Mesenchymal stem cell (in vitro differentiated cells and primary cell): ENCODE measurements at regions not wholly inside any gene's neighbourhood (a gene's known extent, or its start where the extent isn't known, plus 50 kb on each side); places are given as distances from the start of the nearest gene placed in this dataset.

ENCODE experiments used
- DNase-seq: peaks from one replicate; pipeline ENCODE4 v3.0.0-alpha.2; 2013
- H2AFZ ChIP-seq: one replicate; pipeline ENCODE4 v1.6.1; 2013; ENCODE audit warnings: low read depth, mild to moderate bottlenecking, control low read depth, inconsistent platforms, low read length, moderate library complexity
- H2AK5ac ChIP-seq: 2 replicates; pipeline ENCODE4 v1.6.1; 2013; ENCODE audit warnings: low read length, moderate library complexity, mild to moderate bottlenecking, inconsistent platforms; ENCODE audit not compliant: severe bottlenecking
- H2BK120ac ChIP-seq: one replicate; pipeline ENCODE4 v1.6.1; 2013; ENCODE audit warnings: low read depth, mild to moderate bottlenecking, inconsistent platforms, low read length, moderate library complexity
- H2BK12ac ChIP-seq, 2 experiments: one replicate each; pipeline ENCODE4 v1.6.1; 2013; ENCODE audit warnings: inconsistent platforms in 2 of 2, low read length in 2 of 2, mild to moderate bottlenecking in 2 of 2, moderate library complexity in 2 of 2, control low read depth in 1 of 2
- H2BK15ac ChIP-seq: one replicate; pipeline ENCODE4 v1.6.1; 2013; ENCODE audit warnings: mild to moderate bottlenecking, low read depth, inconsistent platforms; ENCODE audit not compliant: poor library complexity, severe bottlenecking
- H2BK5ac ChIP-seq: 2 replicates; pipeline ENCODE4 v1.6.1; 2013; ENCODE audit warnings: low read depth, mild to moderate bottlenecking, low read length, control low read depth, inconsistent platforms; ENCODE audit not compliant: poor library complexity, severe bottlenecking
- H3K14ac ChIP-seq, 2 experiments: one replicate each; pipeline ENCODE4 v1.6.1; 2013; ENCODE audit warnings: inconsistent platforms in 2 of 2, low read length in 2 of 2, control low read depth in 1 of 2, mild to moderate bottlenecking in 1 of 2, moderate library complexity in 1 of 2
- H3K18ac ChIP-seq, 2 experiments: one replicate each; pipeline ENCODE4 v1.6.1; 2013; ENCODE audit warnings: inconsistent platforms in 2 of 2, low read length in 2 of 2, control low read depth in 1 of 2, low read depth in 1 of 2, mild to moderate bottlenecking in 1 of 2
- H3K23ac ChIP-seq, 2 experiments: one replicate each; pipeline ENCODE4 v1.6.1; 2013; ENCODE audit warnings: inconsistent platforms in 2 of 2, low read length in 2 of 2, mild to moderate bottlenecking in 2 of 2, moderate library complexity in 2 of 2, control low read depth in 1 of 2
- H3K27ac ChIP-seq: 2 replicates; pipeline ENCODE4 v1.5.1; 2013; ENCODE audit warnings: mild to moderate bottlenecking, moderate library complexity, low read length, control low read depth, inconsistent platforms; ENCODE audit not compliant: poor library complexity, severe bottlenecking
- H3K27me3 ChIP-seq, 2 experiments: 2 replicates each; pipeline versions ENCODE4 v1.6.1 to v1.7.0; 2013; ENCODE audit warnings: low read length in 2 of 2, mild to moderate bottlenecking in 2 of 2, moderate library complexity in 2 of 2, control low read depth in 1 of 2, inconsistent platforms in 1 of 2; ENCODE audit not compliant: control insufficient read depth in 1 of 2, insufficient read depth in 1 of 2
- H3K36me3 ChIP-seq, 2 experiments: 2 replicates each; pipeline versions ENCODE4 v1.6.1 to v1.7.0; 2013; ENCODE audit warnings: low read length in 2 of 2, control low read depth in 1 of 2, inconsistent platforms in 1 of 2, low read depth in 1 of 2, mild to moderate bottlenecking in 1 of 2; ENCODE audit not compliant: insufficient read depth in 2 of 2, control insufficient read depth in 1 of 2
- H3K4ac ChIP-seq, 2 experiments: one replicate each; pipeline ENCODE4 v1.6.1; 2013; ENCODE audit warnings: inconsistent platforms in 2 of 2, low read length in 2 of 2, mild to moderate bottlenecking in 2 of 2, moderate library complexity in 2 of 2, control low read depth in 1 of 2, low read depth in 1 of 2
- H3K4me1 ChIP-seq: 2 replicates; pipeline ENCODE4 v1.6.1; 2013; ENCODE audit warnings: low read depth, low read length, control low read depth; ENCODE audit not compliant: control insufficient read depth, insufficient read depth
- H3K4me2 ChIP-seq: 2 replicates; pipeline ENCODE4 v1.6.1; 2013; ENCODE audit warnings: low read length, mild to moderate bottlenecking, inconsistent platforms; ENCODE audit not compliant: poor library complexity, severe bottlenecking
- H3K4me3 ChIP-seq, 2 experiments: 2 replicates each; pipeline versions ENCODE4 v1.5.1 to v1.7.0; 2013; ENCODE audit warnings: low read length in 2 of 2, mild to moderate bottlenecking in 2 of 2, control low read depth in 1 of 2, low read depth in 1 of 2; ENCODE audit not compliant: insufficient read depth in 1 of 2
- H3K79me1 ChIP-seq: replicated peaks from 2 replicates; pipeline ENCODE4 v1.6.1; 2013; ENCODE audit warnings: mild to moderate bottlenecking, control low read depth, low read length, inconsistent platforms; ENCODE audit not compliant: poor library complexity, severe bottlenecking
- H3K9ac ChIP-seq: 2 replicates; pipeline ENCODE4 v1.7.0; 2013; ENCODE audit warnings: mild to moderate bottlenecking, low read length, moderate library complexity
- H3K9me3 ChIP-seq: 2 replicates; pipeline ENCODE4 v1.7.0; 2013; ENCODE audit warnings: mild to moderate bottlenecking, low read length; ENCODE audit not compliant: control insufficient read depth
- H4K8ac ChIP-seq: one replicate; pipeline ENCODE4 v1.6.1; 2013; ENCODE audit warnings: inconsistent platforms, mild to moderate bottlenecking, low read length, moderate library complexity
- H4K91ac ChIP-seq: one replicate; pipeline ENCODE4 v1.6.1; 2013; ENCODE audit warnings: mild to moderate bottlenecking, low read length, inconsistent platforms
- WGBS: methylation state at CpG from one replicate; pipeline ENCODE4 v1.1.7; 2013; ENCODE audit warnings: mixed read lengths; 5-methylcytosine and 5-hydroxymethylcytosine counted together

- H3K27me3 ChIP-seq = no peaks in the 10 kb centered on the region
- H3K23ac ChIP-seq = no peak overlapping the region
- no peak overlapping the region for H3K14ac ChIP-seq
- H2BK12ac ChIP-seq = no peak overlapping the region
- H3K18ac ChIP-seq = no peak overlapping the region
- no peaks in the 10 kb centered on the region for H3K9me3 ChIP-seq
- H3K9ac ChIP-seq = no peak overlapping the region
- no peak overlapping the region for H3K4me3 ChIP-seq
- 83% methylated on average over 13 of the region's 13 CpGs for WGBS
- no peak overlapping the region for H2BK5ac ChIP-seq
- no peak overlapping the region for H3K4ac ChIP-seq
- no peak overlapping the region for H2AFZ ChIP-seq
- H3K79me1 ChIP-seq = no peaks in the 10 kb centered on the region
- no peak for DNase-seq
- H3K27ac ChIP-seq = no peak overlapping the region
- H2BK120ac ChIP-seq = no peak overlapping the region
- H3K4me2 ChIP-seq = no peak overlapping the region
- H4K91ac ChIP-seq = no peak overlapping the region
- H4K8ac ChIP-seq = no peak overlapping the region
- H2AK5ac ChIP-seq = no peak overlapping the region
- no peaks in the 10 kb centered on the region for H3K36me3 ChIP-seq
- no peaks in the 10 kb centered on the region for H3K4me1 ChIP-seq
- H2BK15ac ChIP-seq = no peak overlapping the region
Measured at GRCh38 chr3:96753124-96753523, 61.3 kb upstream of the EPHA6 start.

GRCh38 chr3:96754128-96754527 is 60.3 kb upstream of the EPHA6 start:
- Histone ChIP-seq H3K36me3 (no peaks in the 10 kb centered on the region), H3K4me2 (no peak overlapping the region), H3K4me1 (no peaks in the 10 kb centered on the region), H3K27ac (no peak overlapping the region), H2BK12ac (no peak overlapping the region), H3K14ac (no peak overlapping the region), H3K23ac (no peak overlapping the region), H2BK15ac (no peak overlapping the region), H2BK120ac (no peak overlapping the region), H2AFZ (no peak overlapping the region), H3K79me1 (no peaks in the 10 kb centered on the region), H3K9ac (no peak overlapping the region), H3K9me3 (no peaks in the 10 kb centered on the region), H4K91ac (no peak overlapping the region), H3K18ac (no peak overlapping the region), H3K4me3 (no peak overlapping the region), H3K27me3 (no peaks in the 10 kb centered on the region), H2BK5ac (no peak overlapping the region), H3K4ac (no peak overlapping the region), H4K8ac (no peak overlapping the region), H2AK5ac (no peak overlapping the region)
- WGBS = 68% methylated on average over 5 of the region's 5 CpGs
- no peak for DNase-seq

GRCh38 chr3:96755519-96755918 is 58.9 kb upstream of the EPHA6 start:
- H2BK5ac ChIP-seq = no peak overlapping the region
- H3K27ac ChIP-seq = no peak overlapping the region
- no peak overlapping the region for H2BK15ac ChIP-seq
- no peaks in the 10 kb centered on the region for H3K36me3 ChIP-seq
- H2BK120ac ChIP-seq = no peak overlapping the region
- H3K23ac ChIP-seq = no peak overlapping the region
- no peak overlapping the region for H4K8ac ChIP-seq
- H3K18ac ChIP-seq = no peak overlapping the region
- H3K79me1 ChIP-seq = no peaks in the 10 kb centered on the region
- no peak overlapping the region for H3K4ac ChIP-seq
- H3K14ac ChIP-seq = no peak overlapping the region
- no peak overlapping the region for H3K4me2 ChIP-seq
- no peak overlapping the region for H4K91ac ChIP-seq
- H3K27me3 ChIP-seq = no peaks in the 10 kb centered on the region
- H3K9me3 ChIP-seq = no peaks in the 10 kb centered on the region
- no peak overlapping the region for H3K9ac ChIP-seq
- no peak overlapping the region for H2BK12ac ChIP-seq
- no peak overlapping the region for H3K4me3 ChIP-seq
- no peak overlapping the region for H2AK5ac ChIP-seq
- no peak overlapping the region for H2AFZ ChIP-seq
- H3K4me1 ChIP-seq = no peaks in the 10 kb centered on the region
- 69% methylated on average over 4 of the region's 4 CpGs for WGBS
- DNase-seq = no peak

GRCh38 chr3:96756516-96756915 is 57.9 kb upstream of the EPHA6 start:
- Histone ChIP-seq H3K18ac (no peak overlapping the region), H3K36me3 (no peaks in the 10 kb centered on the region)

More at GRCh38 chr3:96756516-96756915, 57.9 kb upstream of the EPHA6 start:
- H2BK5ac ChIP-seq = no peak overlapping the region
- DNase-seq = no peak
- H2BK12ac ChIP-seq = no peak overlapping the region
- no peak overlapping the region for H3K23ac ChIP-seq
- H3K4me3 ChIP-seq = no peak overlapping the region
- no peak overlapping the region for H3K4ac ChIP-seq
- no peak overlapping the region for H2BK120ac ChIP-seq
- H2AFZ ChIP-seq = no peak overlapping the region
- H3K79me1 ChIP-seq = no peaks in the 10 kb centered on the region
- H2AK5ac ChIP-seq = no peak overlapping the region
- H4K8ac ChIP-seq = no peak overlapping the region
- H4K91ac ChIP-seq = no peak overlapping the region
- H3K4me2 ChIP-seq = no peak overlapping the region
- no peaks in the 10 kb centered on the region for H3K27me3 ChIP-seq
- no peaks in the 10 kb centered on the region for H3K4me1 ChIP-seq
- H3K9ac ChIP-seq = no peak overlapping the region
- WGBS = 80% methylated on average over 1 of the region's 1 CpG
- H3K27ac ChIP-seq = no peak overlapping the region
- no peaks in the 10 kb centered on the region for H3K9me3 ChIP-seq
- H3K14ac ChIP-seq = no peak overlapping the region
- no peak overlapping the region for H2BK15ac ChIP-seq
